ENCODE measurements at regions not wholly inside any gene's neighbourhood (a gene's known extent, or its start where the extent isn't known, plus 50 kb on each side); places are given as distances from the start of the nearest gene placed in this dataset.

GRCh38 chr2:123036300-123036699, 988.8 kb upstream of the CNTNAP5 start:
- no peak for TF ChIP-seq GABPA (IDR thresholded peaks at IDR 0.05; ENCODE audit: low read depth)
- TF ChIP-seq POLR2AphosphoS5 (IDR thresholded peaks at IDR 0.05; ENCODE audit: low read depth), result no peak
- TF ChIP-seq SPI1 (IDR thresholded peaks at IDR 0.05; ENCODE audit: borderline replicate concordance, low read depth), result no peak
- no peak for TF ChIP-seq REST (IDR thresholded peaks at IDR 0.05; ENCODE audit: insufficient replicate concordance, low read depth)
- TF ChIP-seq CTCF (IDR thresholded peaks at IDR 0.05; ENCODE audit: insufficient read depth, low read length), result no peak
- no peak for DNase-seq (ENCODE audit: low read depth in 1 of 2, low spot score in 1 of 2)
- Histone ChIP-seq H3K4me3 (replicated peaks; ENCODE audit: insufficient read depth, low read length) (no peak overlapping the region), H3K27ac (replicated peaks) (no peak overlapping the region), H3K27me3 (ENCODE audit: insufficient read depth, poor library complexity, severe bottlenecking) (no peaks in the 10 kb centered on the region)

- no peaks in the 10 kb centered on the region for H3K27me3 ChIP-seq (ENCODE audit: insufficient read depth, poor library complexity, severe bottlenecking)
- H3K4me3 ChIP-seq (replicated peaks; ENCODE audit: insufficient read depth, low read length), result no peak overlapping the region
- no peak overlapping the region for H3K27ac ChIP-seq (replicated peaks)
- TF ChIP-seq GABPA (IDR thresholded peaks at IDR 0.05; ENCODE audit: low read depth), result no peak
- TF ChIP-seq REST (IDR thresholded peaks at IDR 0.05; ENCODE audit: insufficient replicate concordance, low read depth), result no peak
- TF ChIP-seq CTCF (IDR thresholded peaks at IDR 0.05; ENCODE audit: insufficient read depth, low read length), result no peak
- no peak for TF ChIP-seq POLR2AphosphoS5 (IDR thresholded peaks at IDR 0.05; ENCODE audit: low read depth)
- TF ChIP-seq SPI1 (IDR thresholded peaks at IDR 0.05; ENCODE audit: borderline replicate concordance, low read depth), result no peak
- DNase-seq (ENCODE audit: low read depth in 1 of 2, low spot score in 1 of 2), result no peak
These were observed 984.6 kb upstream of the CNTNAP5 start for GRCh38 chr2:123040506-123040905.

GRCh38 chr2:123043458-123043857, 981.6 kb upstream of the CNTNAP5 start:
- H3K4me3 ChIP-seq (replicated peaks; ENCODE audit: insufficient read depth, low read length), result no peak overlapping the region
- TF ChIP-seq REST (IDR thresholded peaks at IDR 0.05; ENCODE audit: insufficient replicate concordance, low read depth), result no peak
- no peak for TF ChIP-seq GABPA (IDR thresholded peaks at IDR 0.05; ENCODE audit: low read depth)
- no peak for TF ChIP-seq CTCF (IDR thresholded peaks at IDR 0.05; ENCODE audit: insufficient read depth, low read length)
- TF ChIP-seq SPI1 (IDR thresholded peaks at IDR 0.05; ENCODE audit: borderline replicate concordance, low read depth), result no peak
- no peak for TF ChIP-seq POLR2AphosphoS5 (IDR thresholded peaks at IDR 0.05; ENCODE audit: low read depth)
- H3K27ac ChIP-seq (replicated peaks), result no peak overlapping the region
- DNase-seq (ENCODE audit: low read depth in 1 of 2, low spot score in 1 of 2), result no peak
- no peaks in the 10 kb centered on the region for H3K27me3 ChIP-seq (ENCODE audit: insufficient read depth, poor library complexity, severe bottlenecking)

Data from HL-60 (cell line).